ENCODE measurements at regions not wholly inside any gene's neighbourhood (a gene's known extent, or its start where the extent isn't known, plus 50 kb on each side); places are given as distances from the start of the nearest gene placed in this dataset.

- no peak for DNase-seq
Measured at GRCh38 chr14:104521816-104522745, 57.5 kb upstream of the C14orf180 start.

DNA sequence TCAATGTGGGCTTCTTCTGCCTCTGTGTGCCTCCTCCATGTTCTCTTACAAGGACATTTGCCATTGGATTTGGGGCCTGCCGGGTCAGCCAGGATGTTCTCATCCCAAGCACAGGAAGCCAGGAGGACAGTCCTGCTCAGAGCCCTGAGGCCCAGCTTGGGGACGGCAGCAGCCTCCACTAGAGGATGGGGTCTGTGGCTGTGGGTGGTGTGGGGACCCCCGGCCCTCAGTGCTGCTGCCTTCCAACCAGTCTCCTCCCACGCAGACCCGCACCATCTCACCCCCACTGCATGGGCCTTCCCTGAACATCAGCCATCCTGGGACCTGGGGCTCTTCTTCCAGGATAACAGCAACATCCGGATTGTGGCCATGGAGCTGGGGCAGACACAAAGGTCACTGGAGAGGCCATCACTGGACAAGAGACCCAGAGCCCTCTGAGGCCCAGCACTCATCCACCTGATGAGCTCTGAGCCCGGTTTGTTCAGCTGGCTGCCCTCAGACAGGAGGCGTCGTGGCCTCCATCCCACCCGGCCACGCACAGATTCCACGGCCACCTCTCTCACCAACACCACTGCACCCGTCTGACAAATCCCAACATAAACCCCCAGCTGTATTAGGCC is 56.5 kb upstream of the C14orf180 start:
- no peak for DNase-seq

GRCh38 chr14:104523546-104523935 is 56.0 kb upstream of the C14orf180 start:
- DNase-seq: no peak

- no peak for DNase-seq
Measured at GRCh38 chr14:104524726-104525125, 54.8 kb upstream of the C14orf180 start.

GRCh38 chr14:104526723-104527645 is 52.6 kb upstream of the C14orf180 start:
- DNase-seq: no peak

GRCh38 chr14:104527857-104528459 is 51.6 kb upstream of the C14orf180 start:
- DNase-seq: no peak

DNA sequence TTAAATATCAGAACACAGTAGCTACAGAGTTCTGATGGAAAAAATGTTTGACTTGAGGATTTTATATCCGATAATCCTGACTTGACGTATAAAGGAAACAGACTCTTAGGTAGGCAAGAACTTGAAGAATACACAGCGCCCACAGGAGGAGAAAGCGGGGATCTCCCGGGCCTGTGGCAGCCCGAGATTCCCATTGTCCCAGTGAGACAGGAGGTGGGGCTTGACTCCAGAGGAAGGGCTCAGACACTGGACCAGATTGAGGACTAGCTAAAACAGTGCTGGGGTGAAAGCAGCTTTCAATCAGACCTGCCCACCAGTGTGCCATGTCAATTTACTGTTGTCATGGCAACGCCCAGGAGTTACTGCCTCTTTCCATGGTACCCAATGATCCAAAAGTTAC is 51.1 kb upstream of the C14orf180 start:
- DNase-seq: no peak
